Fibroblast of upper back skin (primary cell): ENCODE measurements at regions not wholly inside any gene's neighbourhood (a gene's known extent, or its start where the extent isn't known, plus 50 kb on each side); places are given as distances from the start of the nearest gene placed in this dataset.
A peak's percentile ranks its signal among the peaks of the same experiment; 100 is the strongest.
"Not testable (repeated sequence)": the region's sequence is repeated elsewhere in the genome, so short reads cannot be mapped to it uniquely, and the experiment has no call there.

ENCODE experiments used
- DNase-seq: peaks from one replicate; pipeline ENCODE4 v3.0.0-alpha.2; 2013

DNA sequence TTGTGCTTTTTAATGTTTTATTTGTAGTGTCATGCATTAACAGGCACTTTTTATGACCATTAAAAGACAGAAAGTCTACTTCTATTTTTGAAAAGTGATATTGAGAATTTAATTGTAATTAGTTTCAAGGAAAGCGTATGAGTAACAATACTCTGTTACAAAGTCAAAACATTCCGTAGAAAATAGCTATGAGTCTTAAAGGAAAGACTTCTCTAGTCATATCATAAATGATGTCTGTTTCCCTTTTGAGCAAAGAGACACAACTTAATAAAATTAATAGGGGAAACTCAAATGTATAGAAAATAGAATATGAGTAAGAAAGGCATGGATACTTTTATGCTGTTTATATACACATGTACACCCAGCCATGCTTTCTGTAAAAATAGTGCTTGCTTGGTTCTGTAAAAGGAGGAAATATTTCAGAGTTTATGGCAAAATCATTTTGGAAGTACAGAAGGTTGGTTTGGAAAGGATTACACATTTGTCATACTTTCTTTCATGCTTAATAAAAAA is 107.8 kb upstream of the AHI1 start:
- no peak for DNase-seq

DNA sequence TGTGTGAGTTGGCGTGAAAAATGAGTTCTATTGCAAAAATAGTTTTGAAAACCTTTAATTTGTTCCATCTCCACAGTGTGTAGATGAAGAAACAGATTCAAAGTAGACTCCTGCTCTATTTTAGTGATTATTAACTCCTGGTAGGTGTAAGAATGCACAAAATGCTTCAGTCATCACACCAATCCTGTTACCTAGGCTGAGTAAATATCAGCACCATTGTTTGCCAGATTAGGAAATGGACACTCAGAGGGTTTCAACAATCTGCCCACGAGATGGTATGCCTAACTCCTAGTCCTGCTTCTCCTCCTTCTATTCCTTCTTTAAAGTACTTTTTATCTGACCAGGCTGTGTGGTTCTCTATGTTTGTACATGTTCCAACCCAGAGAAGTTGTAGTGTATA is 108.9 kb upstream of the AHI1 start:
- no peak for DNase-seq

DNA sequence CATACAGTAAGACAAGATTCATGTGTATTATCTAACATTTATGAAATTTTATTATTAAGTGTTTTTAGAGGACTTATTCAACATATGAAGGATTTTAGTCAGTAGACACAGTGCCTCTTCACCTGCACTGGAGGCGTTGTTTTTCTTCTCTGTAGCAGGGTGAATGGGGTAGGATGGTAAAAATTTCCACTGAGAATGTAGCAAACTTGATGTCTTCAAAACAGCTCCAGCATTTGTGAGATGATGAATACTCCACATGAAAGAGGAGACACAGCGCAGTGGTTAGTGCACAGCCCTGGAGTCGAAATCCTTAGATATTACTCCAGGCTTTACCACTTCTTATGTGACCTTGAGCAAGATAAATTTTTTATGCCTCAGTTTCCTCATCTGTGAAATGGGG is 110.5 kb upstream of the AHI1 start:
- DNase-seq, result no peak

DNA sequence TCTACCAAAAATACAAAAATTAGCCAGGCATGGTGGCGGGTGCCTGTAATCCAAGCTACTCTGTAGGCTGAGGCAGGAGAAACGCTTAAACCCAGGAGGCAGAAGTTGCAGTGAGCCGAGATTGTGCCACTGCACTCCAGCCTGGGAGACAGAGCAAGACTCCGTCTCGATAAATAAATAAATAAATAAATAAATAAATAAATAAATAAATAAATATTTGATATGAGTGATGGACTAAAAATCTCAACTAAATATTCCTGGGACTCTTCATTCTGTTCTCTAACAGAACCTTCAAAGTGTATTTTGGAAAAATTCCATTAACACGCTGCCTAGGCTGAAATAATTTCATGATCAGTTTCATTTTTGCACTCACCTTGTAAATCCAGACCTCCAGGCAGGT is 112.7 kb upstream of the AHI1 start:
- not testable (repeated sequence) for DNase-seq

DNA sequence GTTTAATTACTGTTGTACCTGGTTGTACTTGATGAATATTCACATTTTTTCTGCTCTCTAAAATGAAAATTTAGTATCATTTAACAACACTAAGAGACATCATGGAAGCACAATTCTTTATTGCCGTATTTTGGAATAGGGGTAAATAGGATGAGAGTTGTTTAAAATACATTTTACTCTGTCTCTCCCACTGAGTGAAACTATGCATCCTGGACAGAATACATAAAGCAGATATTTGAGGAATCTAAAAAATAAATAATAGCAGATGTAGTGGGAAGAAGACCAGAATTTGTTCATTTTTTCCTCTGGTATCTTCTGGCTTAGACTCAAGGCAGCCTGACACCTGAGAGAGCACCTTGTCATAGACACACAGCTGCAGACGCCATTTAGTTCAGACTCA is 119.1 kb upstream of the AHI1 start:
- peak; percentile 40 for DNase-seq

DNA sequence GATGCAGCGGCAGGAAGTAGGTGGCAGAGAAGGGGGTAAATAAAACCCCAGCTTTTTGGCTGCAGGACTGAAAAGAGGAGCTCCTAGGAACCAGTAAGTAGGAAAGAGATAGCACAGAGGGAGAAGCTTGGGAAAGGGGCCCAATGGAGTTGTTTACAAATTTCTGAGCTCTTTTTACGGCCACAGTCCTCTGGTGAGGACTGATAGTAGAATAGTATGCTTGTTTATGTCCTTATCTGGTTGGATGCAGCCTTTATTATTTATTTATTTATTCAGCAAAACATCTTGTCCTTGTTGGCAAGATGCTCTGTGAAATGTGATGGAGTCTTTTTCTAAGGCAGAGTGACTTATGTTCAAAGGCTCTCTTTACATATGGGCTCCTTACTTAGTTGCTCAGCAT is 119.7 kb upstream of the AHI1 start:
- no peak for DNase-seq

DNA sequence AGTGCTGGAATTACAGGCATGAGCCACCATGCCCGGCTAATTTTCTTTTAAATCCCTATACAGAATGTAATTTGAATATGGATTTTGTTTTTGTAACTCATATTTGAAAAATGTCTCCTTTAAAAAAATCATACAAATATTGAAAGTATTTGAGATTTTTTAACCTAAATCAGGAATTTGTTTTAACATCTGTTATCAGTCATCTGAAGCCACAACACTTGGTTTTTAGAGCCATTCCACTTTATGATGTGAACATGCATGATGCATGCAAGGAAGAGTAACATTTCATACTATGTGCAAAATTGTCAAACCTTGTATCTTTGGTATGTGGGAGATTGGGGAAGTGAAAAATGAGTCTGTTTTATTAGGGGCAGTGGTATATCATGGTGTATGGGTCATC is 124.5 kb upstream of the AHI1 start:
- DNase-seq, result peak; percentile 65

DNA sequence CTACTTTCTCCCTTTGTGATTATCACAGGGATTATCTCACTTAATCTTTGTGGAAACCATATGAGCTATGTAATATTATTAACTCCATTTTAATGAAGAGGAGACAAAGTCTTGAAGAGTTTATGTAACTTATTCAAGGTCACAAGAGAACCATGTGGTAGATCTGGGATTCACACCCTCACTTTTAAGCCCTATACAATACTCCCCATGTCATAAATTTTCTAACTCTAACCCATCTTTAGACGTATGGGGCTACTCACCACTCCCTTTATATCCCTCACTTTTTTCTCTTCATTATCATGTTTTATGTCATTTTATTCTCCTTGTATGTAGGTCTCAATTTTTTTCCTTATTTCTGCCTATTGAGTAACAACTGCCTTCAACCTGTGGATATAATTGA is 126.4 kb upstream of the AHI1 start:
- DNase-seq, result no peak

DNA sequence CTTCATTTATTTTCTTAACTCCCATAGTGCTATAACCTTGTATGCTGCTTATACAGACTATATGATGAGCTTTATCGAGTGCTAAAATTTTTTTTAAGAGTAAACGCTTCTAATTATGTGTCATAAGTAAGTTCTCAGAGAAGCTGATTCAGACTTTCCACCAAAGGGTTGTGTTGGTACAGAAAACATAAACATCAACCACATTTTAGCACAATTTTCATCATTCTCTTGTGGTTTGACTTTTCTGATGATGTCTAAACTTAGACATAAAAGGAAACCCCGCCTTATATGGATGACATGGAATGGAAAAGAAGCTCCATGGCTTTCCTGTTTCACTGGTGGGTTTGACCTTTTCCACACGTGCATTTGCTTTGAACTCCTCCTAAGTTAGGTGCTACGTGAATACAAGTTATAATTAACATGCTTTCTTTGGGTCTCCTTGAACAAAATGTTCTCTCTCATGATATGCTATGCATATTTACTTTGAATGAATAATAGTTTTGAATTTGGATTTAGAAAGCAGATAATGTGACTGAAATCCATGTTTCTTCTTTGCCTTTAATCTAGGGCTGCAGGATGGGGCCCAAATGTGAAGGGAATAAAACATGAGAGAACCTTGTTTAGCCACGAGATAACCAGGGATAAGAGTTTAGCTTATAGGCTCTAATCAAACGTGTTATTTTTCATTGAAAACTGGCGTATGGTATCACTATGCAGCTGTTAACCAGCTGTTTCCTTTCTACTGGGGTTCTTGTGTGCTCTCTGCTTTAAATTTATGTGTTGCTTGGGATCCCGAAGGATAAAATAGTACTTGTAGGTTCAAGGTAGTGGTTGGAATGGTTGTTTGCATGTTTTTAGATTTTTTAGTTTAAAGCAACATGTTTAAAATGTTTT is 127.1 kb upstream of the AHI1 start:
- DNase-seq, result peak; percentile 32

DNA sequence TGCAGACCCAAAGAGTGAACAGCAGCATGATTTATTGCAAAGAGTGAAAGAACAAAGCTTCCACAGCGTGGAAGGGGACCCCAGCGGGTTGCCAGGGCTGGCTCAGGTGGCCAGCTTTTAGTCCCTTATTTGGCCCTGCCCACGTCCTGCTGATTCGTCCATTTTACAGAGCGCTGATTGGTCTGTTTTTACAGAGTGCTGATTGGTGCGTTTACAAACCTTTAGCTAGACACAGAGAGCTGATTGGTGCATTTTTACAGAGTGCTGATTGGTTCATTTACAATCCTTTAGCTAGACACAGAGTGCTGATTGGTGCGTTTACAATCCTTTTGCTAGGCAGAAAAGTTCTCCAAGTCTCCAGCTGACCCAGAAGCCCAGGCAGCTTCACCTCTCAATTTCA is 128.5 kb upstream of the AHI1 start:
- not testable (repeated sequence) for DNase-seq

DNA sequence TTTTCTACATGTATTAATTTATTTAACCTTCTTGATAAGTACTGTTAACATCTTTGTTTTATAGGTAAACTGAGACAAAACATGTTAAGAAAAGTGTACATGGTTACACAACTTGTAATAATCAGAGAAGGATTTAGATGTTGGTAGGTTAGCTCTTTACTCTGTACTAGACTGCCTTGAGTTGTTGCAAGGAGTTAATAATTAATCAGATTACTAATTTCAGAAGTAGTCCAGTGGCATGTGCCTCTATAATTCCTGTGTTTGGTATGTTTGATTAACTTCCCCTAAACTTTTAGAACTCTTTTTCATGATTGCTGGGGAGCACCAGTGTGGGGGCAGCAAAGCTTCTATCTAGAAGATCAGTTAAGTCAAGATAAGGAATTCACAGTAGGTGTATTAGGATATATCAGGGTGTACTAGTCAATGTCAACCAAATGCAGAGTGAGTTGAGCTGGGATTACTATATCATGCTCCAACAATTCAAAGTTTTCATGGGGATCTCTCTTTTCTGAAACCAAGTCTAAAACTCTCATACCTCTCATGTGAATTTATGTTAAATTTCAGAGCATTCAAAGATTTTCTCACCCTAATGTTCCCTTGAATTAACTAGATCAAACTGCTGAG is 129.7 kb upstream of the AHI1 start:
- DNase-seq, result no peak

DNA sequence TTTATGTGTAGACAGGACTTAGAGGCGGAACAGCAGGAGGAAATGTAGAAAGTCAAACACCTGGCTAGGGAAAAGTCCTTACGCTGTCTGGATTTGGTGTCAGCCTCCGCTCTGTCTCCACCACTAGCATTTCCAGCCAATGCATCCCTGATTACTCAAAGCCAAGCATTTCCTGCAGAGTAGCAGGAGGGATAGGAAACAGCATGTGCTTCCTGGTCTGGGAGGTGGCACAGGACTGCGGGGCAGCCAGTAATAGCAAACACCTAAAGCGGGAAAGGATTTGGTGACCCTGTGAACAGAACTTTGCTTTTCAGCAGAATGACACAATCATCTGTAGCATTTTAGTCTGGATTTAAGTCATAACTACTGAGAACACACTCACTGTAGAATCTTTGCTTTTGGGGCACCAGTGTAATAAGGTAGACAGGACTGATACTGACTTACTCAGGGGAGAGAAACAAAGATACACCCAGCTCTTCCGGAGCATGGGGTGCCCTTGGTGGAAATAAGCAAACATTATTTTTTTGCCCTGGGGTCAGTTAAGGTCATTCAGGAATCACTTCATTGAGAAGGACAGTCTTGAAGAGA is 133.3 kb upstream of the AHI1 start:
- DNase-seq, result peak; percentile 8

DNA sequence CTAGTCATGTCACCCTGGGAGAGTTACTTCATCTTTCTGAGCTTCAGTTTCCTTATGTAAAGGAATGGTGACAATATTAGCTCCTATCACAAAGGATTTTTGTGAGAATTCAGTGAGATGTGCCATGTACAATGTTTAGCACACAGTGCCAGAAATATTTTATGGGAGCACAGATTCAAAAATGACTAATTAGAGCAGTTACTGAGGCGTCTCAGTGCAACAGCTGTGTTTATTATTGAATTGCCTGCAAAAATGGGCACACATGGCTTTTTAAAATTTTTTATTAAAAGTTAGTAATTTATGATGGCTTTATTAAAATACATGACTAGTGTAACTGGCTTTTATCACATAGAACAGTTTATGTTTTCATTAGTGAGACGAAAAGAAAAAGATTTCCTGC is 134.3 kb upstream of the AHI1 start:
- DNase-seq, result no peak

DNA sequence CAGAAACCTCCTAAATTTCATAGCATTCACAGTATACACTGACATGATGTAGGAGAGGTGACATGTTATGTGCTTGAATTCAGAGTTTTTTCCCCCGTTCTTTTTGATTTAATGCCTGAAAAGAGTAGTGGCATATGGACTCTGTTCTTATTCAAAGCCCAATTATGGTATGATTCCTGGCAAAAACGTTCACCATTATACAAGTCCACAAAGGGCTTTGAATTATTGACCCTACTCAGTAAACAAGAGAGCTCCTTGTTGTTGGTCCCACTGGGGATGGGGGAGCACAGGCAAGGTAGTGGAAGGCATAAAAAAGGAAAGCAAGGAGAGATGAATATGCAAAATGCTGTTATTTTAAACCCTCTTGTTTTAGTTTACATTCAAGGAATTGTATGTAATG is 136.0 kb upstream of the AHI1 start:
- no peak for DNase-seq

DNA sequence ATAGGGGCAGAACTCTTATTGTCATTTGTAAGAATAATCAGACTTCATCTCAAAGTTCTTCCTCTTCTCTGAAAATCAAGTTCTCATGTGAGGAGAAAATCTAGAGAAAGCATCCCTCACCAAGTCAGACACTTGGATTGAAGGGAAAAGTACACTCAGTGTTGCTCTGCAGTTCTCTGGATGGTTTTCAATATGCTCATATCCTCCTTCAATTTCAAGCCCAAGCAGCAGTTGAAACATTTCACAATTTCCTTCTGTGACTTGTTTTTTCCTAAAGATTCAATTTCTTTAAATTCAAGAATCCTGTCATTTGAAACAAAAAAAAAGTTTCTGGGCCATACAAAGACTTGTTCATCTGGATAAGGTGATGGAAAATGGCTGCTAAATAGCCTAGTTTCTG is 140.2 kb upstream of the AHI1 start:
- peak; percentile 10 for DNase-seq

DNA sequence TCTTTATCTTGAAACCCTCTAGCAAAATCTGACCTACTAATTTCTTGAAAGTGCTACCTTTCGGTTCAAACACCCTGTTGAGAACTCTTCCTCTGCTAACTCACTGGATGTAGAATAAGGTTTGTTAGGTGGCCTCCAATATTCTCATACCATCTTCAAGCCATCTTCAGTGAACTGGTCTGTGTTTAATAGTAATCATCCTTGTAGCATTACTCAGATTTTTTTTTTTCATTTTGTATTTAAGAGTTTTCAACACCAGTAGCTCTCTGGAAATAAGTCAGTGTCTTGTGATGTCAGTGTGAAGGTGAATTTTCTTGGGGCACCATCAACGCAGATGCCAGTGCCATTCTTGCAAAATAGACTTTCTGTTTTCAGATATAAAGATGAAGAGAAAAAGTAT is 140.6 kb upstream of the AHI1 start:
- no peak for DNase-seq

DNA sequence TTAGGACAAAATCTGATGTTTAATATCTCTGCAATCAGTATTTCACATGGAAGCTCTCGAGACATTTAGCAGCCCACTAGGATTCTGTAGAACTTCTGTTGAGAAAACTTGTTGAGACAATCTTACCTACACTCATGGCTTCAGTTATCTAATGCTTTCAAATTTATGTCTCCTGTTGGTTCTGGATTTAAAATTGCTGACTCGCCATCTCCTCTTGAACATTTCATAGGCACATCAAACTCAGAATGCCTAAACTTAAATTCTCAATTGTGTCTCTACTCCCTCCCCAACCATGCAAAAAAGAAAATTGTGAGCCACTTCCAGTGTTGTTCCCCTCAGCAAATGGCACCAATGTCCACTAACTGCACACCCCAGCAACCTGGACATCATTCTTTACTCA is 142.5 kb upstream of the AHI1 start:
- no peak for DNase-seq

DNA sequence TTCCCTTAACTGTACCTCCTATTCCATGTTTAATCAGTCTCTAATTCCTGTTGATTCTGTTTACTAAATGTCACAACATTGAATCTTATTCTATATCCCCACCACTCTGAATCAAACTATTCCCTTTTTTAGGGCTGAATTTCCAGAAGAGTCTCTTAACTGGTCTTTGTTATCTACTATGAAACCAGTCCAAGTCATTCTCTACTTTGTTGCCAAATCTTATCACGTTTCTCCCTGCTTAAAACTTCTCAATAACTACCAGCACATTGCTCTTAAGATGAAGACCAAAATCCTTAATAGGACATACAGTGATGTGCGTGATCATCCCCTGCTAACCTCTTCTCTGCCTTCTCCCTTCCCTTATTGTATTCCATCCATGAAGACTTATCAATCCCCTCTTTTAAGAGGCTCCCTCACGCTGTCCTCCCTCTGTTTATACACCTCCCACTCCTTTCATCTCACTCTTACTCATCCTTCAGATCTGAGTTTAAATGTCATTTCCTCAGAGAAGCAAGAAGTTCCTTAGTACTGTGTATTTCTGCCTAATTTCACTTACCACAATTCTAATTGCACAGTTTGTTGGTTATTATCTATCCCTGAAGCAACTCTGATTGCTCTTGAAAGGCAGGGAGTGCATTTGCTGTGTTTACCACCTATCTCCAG is 143.0 kb upstream of the AHI1 start:
- DNase-seq, result no peak

DNA sequence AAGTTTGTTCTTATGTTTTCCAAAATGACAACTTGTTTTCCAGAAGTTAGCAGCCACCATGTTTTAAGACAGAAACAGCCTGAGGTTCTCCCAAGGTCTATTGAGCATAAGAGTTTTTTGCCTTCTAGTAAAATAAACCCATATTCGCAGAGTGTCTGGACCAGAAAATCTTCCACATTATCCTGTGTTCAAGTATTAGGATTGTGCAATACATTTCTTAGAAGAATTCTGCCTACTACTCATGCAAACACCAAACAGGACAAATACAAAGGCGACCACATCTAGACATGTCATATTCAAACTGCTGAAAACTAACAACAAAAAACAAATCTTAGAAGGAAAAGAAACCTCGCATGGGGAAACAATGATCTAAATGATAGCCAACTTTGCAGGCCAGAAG is 145.4 kb upstream of the AHI1 start:
- DNase-seq, result no peak

DNA sequence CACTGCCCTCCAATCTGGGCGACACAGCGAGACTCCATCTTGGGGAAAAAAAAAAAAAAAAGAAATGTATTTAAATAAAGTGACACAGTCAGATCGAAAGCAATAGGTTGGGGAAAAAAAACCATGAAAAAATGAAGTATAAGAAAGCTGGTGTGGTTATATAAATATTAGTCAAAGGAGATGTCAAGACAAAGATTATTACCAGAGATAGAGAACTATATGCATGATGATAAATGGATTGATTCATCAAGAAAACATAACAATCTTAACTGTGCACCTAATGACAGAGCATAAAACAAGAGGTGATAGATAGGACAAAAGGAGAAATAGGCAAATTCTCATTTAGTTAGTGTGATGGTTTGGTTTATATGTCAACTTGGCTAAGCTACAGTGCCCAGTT is 146.9 kb upstream of the AHI1 start:
- DNase-seq, result no peak

DNA sequence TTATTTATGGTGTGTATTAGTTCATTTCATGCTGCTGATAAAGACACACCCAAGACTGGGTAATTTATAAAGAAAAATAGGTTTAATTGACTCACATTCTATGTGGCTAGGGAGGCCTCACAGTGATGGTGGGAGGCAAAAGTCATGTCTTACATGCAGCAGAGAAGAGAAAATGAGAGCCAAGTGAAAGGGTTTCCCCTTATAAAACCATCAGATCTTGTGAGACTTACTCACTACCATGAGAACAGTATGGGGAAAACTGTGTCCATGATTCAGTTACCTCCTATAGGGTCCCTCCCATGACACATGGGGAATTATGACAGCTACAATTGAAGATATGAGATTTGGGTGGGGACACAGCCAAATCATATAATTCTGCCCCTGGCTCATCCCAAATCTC is 150.0 kb upstream of the AHI1 start:
- no peak for DNase-seq

DNA sequence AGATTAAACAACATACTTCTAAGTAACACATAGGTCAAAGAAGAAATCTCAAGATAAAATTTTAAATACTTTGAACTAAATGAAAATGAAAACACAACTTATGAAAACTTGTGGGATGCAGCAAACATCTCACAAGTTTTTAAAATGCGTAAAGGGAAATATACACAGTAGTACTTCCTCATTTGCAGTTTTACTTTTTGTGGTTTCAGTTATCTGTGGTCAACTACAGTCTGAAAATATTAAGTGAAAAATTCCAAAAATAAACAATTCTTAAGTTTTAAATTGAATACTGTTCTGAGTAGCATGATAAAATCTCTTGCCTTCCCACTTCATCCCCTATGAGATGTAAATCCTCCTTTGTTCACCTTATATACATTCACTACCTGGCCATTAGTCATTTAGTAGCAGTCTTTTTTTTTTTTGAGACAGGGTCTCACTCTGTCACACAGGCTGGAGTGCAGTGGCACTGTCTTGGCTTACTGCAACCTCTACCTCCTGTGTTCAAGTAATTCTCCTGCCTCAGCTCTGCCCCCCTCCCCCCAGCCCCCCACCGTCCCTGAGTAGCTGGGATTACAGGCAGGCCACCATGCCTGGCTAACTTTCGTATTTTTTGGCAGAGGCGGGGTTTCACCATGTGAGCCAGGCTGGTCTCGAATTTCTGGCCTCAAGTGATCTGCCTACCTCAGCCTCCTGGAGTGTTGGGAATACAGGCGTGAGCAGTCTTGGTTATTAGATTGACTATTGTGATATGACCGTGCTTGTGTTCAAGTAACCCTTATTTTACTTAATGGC is 154.6 kb upstream of the AHI1 start:
- DNase-seq, result no peak

DNA sequence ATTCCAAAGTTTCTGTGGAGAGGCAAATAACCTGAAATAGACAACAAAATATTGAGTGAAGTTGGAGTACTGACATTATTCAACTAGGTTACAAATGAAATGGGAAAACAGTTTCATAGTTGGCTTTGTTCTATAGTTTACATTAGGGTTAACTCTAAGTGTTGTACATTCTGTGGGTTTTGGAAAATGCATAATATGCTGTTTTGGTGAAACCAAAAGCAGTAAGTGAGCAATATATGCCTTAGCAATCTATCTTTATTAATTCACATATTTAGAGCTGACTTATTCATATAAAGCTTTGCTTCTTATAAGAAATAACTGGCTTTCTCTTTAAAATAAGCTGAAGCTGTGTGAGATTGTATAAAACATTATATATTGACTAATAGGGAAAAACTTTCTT is 157.5 kb upstream of the AHI1 start:
- DNase-seq, result peak; percentile 33
